Choroid plexus epithelial cell (primary cell): ENCODE measurements at regions not wholly inside any gene's neighbourhood (a gene's known extent, or its start where the extent isn't known, plus 50 kb on each side); places are given as distances from the start of the nearest gene placed in this dataset.
A peak's percentile ranks its signal among the peaks of the same experiment; 100 is the strongest.

ENCODE experiments used
- DNase-seq: peaks from one replicate; pipeline ENCODE4 v3.0.0-alpha.2; 2010; ENCODE audit warnings: low read depth
- H3K4me3 ChIP-seq: 2 replicates; pipeline ENCODE4 v1.5.1; 2011; ENCODE audit warnings: low read depth, mild to moderate bottlenecking, control low read depth, low read length, moderate library complexity
- TF ChIP-seq, protein P1 (sequence below): conservative IDR thresholded peaks from 2 replicates; pipeline ENCODE4 v1.5.1; 2011; ENCODE audit warnings: low read depth, mild to moderate bottlenecking, control low read depth, inconsistent platforms, low read length, moderate library complexity

- no peak for DNase-seq
- TF ChIP-seq, protein P1, sequence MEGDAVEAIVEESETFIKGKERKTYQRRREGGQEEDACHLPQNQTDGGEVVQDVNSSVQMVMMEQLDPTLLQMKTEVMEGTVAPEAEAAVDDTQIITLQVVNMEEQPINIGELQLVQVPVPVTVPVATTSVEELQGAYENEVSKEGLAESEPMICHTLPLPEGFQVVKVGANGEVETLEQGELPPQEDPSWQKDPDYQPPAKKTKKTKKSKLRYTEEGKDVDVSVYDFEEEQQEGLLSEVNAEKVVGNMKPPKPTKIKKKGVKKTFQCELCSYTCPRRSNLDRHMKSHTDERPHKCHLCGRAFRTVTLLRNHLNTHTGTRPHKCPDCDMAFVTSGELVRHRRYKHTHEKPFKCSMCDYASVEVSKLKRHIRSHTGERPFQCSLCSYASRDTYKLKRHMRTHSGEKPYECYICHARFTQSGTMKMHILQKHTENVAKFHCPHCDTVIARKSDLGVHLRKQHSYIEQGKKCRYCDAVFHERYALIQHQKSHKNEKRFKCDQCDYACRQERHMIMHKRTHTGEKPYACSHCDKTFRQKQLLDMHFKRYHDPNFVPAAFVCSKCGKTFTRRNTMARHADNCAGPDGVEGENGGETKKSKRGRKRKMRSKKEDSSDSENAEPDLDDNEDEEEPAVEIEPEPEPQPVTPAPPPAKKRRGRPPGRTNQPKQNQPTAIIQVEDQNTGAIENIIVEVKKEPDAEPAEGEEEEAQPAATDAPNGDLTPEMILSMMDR, result no peak
- H3K4me3 ChIP-seq, result no peak overlapping the region
Observed at GRCh38 chr11:80144897-80145594, 704.2 kb upstream of the TENM4 start.

DNA sequence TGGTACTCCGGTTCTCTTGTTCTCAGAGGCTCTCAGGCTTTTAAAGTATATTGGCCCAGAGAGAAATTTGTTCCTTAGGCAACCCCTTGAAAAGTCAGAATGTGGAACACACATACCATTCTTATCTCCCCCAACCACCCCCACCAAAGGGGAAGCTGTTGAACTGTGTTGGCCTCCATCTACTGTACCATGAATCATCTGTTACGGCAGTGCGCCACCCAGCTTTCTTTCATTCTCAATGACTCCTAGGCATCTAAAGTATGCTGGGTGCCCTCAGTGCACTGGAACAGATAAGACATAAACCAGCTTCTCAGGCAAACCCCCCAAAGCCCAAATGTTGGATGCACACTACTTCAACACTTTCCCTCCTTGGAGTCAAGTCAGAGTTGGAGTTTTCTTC lies 696.2 kb upstream of the TENM4 start:
- DNase-seq, result peak; percentile 54
- TF ChIP-seq, protein P1, result peak; percentile 5
- H3K4me3 ChIP-seq, result no peak overlapping the region

DNA sequence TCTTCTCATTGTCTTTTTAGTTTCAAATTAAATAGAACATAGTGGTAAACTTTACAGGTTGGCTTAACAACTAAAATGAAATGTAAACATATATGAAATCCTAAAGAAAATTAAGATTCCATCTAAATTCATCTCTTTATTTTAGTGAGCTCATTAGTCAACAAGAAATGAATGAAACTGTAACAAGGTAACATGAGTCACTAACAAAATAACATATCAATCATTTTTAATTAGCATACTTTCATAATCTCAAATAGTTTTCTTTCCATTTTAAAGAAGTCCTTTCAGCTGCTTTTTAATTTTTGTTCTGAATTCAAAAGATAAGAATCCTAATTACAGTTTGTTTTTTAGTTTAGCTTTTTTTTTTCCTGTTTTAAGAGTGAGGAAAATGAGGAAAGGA lies 688.6 kb upstream of the TENM4 start:
- TF ChIP-seq, protein P1, result no peak
- no peak overlapping the region for H3K4me3 ChIP-seq
- DNase-seq, result no peak

GRCh38 chr11:80122211-80122610 lies 681.4 kb upstream of the TENM4 start:
- TF ChIP-seq, protein P1, result no peak
- no peak for DNase-seq
- H3K4me3 ChIP-seq, result no peak overlapping the region

GRCh38 chr11:80118073-80118472 lies 677.2 kb upstream of the TENM4 start:
- TF ChIP-seq, protein P1, result no peak

GRCh38 chr11:80116796-80117195 lies 676.0 kb upstream of the TENM4 start:
- no peak for DNase-seq
- TF ChIP-seq, protein P1, result no peak
- H3K4me3 ChIP-seq, result no peak overlapping the region

More at GRCh38 chr11:80118073-80118472, 677.2 kb upstream of the TENM4 start:
- no peak for DNase-seq
- no peak overlapping the region for H3K4me3 ChIP-seq

GRCh38 chr11:80109652-80110051 lies 668.8 kb upstream of the TENM4 start:
- H3K4me3 ChIP-seq, result no peak overlapping the region
- no peak for DNase-seq
- TF ChIP-seq, protein P1, result no peak
